Right lung (tissue), 2 donors: ENCODE measurements at regions not wholly inside any gene's neighbourhood (a gene's known extent, or its start where the extent isn't known, plus 50 kb on each side); places are given as distances from the start of the nearest gene placed in this dataset.
"Not testable (repeated sequence)": the region's sequence is repeated elsewhere in the genome, so short reads cannot be mapped to it uniquely, and the experiment has no call there.

Experiments used
- DNase-seq, 2 donors: peaks; one replicate each; pipeline ENCODE4 v3.0.0-alpha.2; 2013

DNA sequence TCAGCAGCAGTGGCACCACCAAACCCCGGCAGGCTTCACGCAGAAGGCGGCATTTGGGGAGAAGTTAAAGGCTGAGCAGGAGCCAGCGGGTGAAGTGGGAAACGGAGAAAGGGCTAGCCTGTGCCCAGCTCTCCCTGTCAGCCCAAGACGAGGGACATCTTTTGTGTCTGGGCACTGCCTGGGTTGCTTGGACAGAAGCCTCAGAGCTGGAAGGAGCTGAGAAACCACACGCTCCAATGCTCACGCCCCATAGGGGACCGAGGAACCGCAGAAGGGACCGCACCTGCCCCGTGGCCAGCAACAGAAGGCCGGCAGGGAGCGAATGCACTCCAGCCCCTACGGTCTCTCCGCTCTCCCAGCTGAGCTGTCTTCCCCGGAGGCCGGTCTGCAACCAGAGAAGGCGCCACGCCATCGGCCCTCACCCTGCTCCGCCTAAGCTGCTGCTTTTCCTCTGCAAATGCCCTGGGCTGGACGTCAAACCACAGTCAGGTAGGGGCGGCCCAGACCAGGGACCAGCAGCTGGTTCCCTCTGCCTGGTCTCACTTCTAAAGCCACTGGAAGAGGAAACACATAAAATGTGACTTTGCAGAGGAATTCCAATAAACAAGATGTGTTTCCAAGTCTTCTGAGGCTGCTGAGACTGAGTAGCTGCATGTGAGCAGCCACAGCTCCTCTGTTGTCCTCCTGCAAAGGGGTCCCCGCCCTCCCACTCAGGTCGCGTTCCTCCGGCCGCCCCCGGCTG lies 182.4 kb upstream of the ZNF469 start:
- DNase-seq = not testable (repeated sequence)

GRCh38 chr16:88200896-88201185 lies 181.9 kb upstream of the ZNF469 start:
- no peak for DNase-seq

DNA sequence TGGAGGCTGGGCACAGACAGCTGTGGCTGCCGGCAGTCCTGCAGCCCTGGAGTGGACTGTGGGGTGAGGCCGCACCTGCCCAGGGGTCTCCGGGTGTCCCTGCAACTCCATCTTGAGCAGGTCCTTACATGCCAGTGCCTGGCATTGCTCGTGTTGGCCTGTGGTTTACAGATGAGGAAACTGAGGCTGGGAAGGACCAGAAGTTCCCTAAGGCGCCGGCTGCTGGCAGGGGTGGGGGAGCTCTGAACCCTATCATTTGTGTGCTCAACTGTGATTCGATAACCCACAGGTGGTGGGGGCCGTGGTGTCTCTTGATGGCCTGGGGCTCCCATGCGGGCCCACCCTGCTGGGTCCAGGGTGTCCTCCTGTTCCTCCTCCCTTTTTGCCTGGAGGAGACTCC lies 181.1 kb upstream of the ZNF469 start:
- DNase-seq = not testable (repeated sequence)

GRCh38 chr16:88202207-88202745 lies 180.5 kb upstream of the ZNF469 start:
- DNase-seq = no peak

- DNase-seq = not testable (repeated sequence)
Measured at GRCh38 chr16:88202856-88203681, 179.7 kb upstream of the ZNF469 start.

DNA sequence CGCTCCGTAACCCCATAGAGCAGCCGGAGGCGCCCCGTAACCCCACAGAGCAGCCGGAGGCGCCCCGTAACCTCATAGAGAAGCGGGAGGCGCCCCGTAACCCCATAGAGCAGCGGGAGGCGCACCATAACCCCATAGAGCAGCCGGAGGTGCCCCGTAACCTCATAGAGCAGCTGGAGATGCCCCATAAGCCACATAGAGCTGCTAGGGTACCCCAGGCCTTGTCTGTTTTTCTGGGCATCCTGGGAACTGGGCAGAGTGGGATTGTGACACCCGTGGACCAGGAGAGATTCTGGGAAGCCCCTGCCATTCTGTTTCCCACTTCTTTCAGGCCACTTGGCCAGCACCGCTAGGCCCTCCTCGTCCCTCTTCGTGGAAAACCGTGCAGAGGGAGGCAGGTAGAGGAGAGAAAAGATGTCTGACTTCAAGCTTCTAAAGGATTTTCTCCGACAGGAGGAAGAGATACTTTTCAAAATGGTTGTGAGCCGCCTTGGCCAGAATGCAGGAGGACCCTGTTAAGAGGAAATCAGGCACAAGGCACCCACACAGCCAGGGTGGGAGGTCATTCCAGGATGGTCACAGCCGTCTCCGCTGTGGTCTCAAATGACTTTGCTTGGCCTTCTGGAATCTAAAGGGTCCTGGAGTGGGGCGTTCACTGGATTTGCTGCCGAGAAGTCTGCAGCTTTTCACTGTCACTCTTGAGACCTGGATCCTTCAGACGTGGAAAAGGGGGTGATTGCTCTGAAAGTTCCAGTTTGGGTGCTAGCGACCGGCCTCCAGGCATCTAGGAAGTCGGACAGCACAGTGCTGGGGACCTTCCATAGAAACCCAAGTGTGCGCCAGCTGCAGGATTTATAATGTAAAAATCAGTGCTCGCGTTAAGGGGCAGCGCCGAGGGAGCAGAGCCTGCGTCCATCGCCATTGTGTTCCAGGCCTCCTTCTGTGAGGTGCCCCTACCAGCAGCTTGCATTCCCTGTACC lies 178.3 kb upstream of the ZNF469 start:
- not testable (repeated sequence) for DNase-seq

DNA sequence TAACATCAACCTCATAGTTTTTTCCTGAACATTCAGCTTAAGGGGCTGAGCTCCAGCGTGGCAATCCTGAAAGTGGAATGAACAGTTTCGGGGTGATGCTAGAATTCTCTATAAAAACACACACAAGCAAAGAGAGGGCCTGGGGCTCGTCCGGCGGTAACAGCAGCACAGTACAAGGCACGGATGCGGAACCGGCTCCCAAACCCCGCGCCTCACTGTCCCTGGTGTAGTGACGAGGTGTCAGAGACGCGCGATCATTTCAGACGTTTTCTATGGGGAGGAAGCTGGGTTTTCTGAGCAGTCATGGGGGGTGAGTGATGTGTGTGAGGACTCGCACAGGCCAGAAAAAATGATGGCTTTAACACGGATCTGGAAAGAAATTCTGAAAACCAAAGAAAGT lies 177.3 kb upstream of the ZNF469 start:
- DNase-seq = not testable (repeated sequence)

- not testable (repeated sequence) for DNase-seq
Measured at GRCh38 chr16:88206006-88206405, 176.8 kb upstream of the ZNF469 start.

GRCh38 chr16:88206516-88206915 lies 176.2 kb upstream of the ZNF469 start:
- DNase-seq = not testable (repeated sequence)

- no peak for DNase-seq
Measured at GRCh38 chr16:88208112-88208511, 174.6 kb upstream of the ZNF469 start.

DNA sequence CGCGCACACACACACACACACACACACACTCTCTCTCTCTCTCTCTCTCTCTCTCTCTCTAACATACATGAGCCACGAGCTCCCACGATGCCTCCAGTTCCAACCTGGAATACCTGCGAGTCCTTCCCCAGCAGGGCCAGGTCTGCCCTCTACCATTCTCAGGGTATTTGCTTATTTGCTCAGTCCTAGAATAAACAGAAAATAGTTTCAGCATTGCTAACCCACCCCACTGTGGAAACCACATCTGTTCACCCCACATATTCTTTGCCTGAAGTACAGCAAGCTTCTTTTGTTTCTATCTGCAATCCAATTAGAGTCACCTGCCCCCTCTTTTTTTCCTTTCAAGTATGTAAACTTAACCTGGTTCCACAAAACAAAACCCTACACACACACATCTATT lies 174.0 kb upstream of the ZNF469 start:
- DNase-seq = not testable (repeated sequence)

- not testable (repeated sequence) for DNase-seq
Measured at GRCh38 chr16:88209579-88209978, 173.2 kb upstream of the ZNF469 start.

DNA sequence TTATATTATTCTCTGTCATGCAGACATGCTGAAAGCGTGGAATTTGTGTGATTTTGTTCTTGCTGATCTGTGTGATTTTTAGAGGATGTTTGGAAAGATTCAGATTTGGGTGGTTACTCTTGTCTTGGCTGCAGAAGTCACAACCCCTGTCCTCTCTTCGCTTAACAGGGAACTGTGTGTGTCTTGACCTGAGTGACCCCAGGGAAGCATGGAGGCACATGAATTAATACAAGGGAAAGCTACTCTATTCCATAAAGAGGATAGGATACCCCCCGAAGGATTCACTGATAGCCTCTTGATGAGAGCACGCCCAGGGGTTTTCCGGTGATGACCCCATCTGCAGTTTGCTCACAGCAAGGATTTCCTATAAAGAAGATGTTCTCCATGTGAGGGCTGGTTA lies 168.8 kb upstream of the ZNF469 start:
- DNase-seq = not testable (repeated sequence)

DNA sequence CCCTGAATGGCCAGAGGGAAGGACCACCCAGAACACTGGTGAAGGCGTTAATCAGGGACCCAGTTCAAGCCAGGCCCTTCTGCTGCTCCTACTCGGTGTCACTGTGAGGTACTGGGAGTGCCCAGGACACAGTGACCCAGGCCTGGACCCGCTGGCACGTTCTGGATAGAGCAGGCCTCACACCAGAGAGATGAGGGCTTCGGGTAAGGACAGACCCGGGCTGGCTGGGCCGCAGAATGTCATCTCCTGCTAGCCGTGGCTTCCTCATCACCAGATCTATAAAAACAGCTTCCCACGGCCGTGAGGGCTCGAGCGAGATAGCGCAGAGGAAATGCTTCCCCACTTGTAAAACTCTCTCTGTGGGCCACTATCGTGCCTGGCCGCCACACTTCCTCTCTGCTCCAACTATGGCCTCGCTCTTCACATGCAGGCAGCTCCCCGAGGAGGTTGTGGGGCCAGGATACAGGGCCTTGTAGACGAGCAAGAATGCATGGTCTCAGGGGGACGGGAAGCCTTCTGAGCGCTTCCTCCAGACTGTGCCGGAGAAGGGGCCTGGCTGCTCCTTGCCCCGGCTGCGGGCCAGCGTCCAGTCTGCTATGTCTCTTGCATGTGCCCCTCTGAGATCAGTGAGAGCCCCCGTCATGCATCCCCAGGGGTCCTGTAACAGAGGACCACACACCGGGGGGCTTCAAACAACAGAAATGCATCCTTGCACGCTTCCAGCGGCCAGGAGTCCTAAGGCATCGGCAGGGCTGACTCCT lies 161.6 kb upstream of the ZNF469 start:
- DNase-seq = not testable (repeated sequence)

DNA sequence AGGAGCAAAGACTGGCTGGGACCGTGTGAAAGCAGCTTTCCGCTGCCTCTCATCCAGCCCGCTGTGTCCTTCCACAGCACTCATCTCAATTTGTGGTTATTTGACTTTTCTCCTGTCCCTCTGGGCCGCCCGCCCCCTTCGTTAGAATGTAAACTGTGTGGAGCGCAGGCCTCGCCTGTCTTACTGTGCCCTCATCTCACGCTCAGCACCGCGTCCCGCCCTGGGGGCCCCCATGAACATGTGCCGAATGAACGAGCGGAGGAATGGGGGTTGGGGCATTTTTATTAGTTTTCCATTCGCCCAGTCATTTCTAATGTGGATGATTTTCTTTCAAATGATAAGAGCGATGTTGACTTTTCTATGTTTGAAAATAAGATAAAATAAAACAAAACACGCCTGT lies 159.1 kb upstream of the ZNF469 start:
- DNase-seq = not testable (repeated sequence)

DNA sequence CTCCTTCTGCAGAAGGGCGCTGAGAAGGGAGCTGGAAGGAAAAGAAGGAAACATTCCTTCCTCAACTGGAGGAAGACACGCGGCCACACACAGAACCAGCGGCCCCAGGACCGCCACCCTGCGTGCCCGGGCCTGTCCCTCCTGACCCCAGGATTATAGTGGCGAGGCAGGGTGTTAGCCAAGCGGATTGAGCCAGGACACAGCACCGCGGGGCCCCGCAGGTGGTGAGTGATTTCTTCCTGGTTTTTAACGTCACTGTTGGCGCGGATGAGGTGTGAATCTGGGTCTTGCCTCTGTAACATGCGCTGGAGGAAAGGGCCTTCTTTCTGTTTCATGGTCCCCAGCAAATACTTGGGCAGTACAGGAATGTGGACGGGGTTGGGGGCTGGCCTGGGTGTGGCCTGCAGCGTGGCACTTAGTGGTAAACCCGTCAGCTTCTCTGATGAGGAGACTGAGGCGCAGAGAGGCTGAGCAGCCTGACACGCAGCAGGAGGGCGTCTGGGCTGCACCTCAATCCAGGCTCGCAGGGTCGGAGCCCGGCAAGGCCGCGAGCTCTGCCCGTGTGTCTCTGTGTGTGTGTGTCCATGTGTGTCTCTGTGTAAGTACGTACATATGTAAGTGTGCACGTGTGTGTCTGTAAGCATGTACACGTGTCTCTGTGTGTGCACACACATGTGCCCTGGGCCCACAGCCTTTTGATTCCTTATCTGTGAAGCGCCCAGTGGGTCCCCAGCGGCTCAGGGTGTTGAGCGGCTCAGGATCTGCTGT lies 158.4 kb upstream of the ZNF469 start:
- DNase-seq = peak in 1 of 2 donors; percentile 50

GRCh38 chr16:88225640-88226230 lies 157.0 kb upstream of the ZNF469 start:
- DNase-seq = not testable (repeated sequence)

DNA sequence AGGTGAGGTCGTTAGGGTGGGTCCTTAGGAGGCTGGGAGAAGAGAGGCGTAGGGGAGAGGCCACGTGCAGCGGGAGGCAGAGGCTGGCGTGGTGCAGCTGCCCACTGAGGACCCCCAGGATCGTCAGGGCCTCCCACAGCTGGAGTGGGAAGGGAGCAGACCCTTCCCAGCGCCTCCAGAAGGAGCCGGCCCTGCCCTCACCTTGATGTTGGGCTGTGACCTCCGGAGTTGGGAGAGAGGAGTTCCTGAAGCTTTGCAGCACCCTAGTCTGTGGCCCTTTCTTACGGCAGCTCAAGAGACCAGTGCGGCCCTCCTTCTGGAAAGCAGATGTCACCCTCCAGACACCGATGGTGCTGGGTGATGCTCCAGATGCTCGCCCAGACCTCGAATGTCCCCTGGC lies 156.5 kb upstream of the ZNF469 start:
- DNase-seq = not testable (repeated sequence)

GRCh38 chr16:88227026-88227721 lies 155.6 kb upstream of the ZNF469 start:
- DNase-seq = not testable (repeated sequence)
